GM12878 (cell line): ENCODE measurements at regions not wholly inside any gene's neighbourhood (a gene's known extent, or its start where the extent isn't known, plus 50 kb on each side); places are given as distances from the start of the nearest gene placed in this dataset.

Experiments
- ATAC-seq: fragments of 200-7000 bp; cut with Tn5 transposase; 3 replicates; pipeline ENCODE4 v1.9.1; 2020; ENCODE audit warnings: mild to moderate bottlenecking, moderate library complexity
- BruUV-seq: library from RNA; stranded (reverse); fragments of 400-500 nt; replicated peaks from 2 replicates; lab custom pipeline; 2021; lab: Mats Ljungman, UMichigan
- CTCF ChIA-PET: fragments of 300-600 bp; sonication (Branson Sonifier 250); formaldehyde crosslinking; extraction: SDS; loops from one replicate; lab custom pipeline; 2021; ENCODE audit warnings: inconsistent platforms; lab: Yijun Ruan, JAX
- POLR2A ChIA-PET: fragments of 350-600 bp; formaldehyde crosslinking; extraction: SDS; loops from one replicate; lab custom pipeline; 2021; ENCODE audit warnings: inconsistent platforms; lab: Charles Lee
- RAD21 ChIA-PET: fragments of 300-600 bp; sonication (Branson Sonifier 250); formaldehyde crosslinking; loops from one replicate; lab custom pipeline; 2023; ENCODE audit warnings: antibody characterized with exemption; ENCODE audit not compliant: unreplicated experiment; lab: Charles Lee
- SMC1A ChIA-PET: fragments of 300-600 bp; sonication (Branson Sonifier 250); formaldehyde crosslinking; loops from one replicate; lab custom pipeline; 2023; ENCODE audit not compliant: unreplicated experiment, uncharacterized antibody; lab: Charles Lee
- DNase-seq: peaks from one replicate; pipeline ENCODE4 v3.0.0-alpha.2; 2011; ENCODE audit warnings: low read depth, low spot score
- FAIRE-seq: peaks from 3 replicates; lab custom pipeline; 2011; peaks lifted over from hg19 to GRCh38; lab: Jason Lieb, UNC
- H2AFZ ChIP-seq: 2 replicates; pipeline ENCODE4 v1.6.0; 2011; ENCODE audit warnings: low read depth, low read length, control low read depth; ENCODE audit not compliant: control insufficient read depth
- H3K27ac ChIP-seq: 2 replicates; pipeline ENCODE4 v1.5.1; 2011; ENCODE audit warnings: control low read depth; ENCODE audit not compliant: control insufficient read depth, insufficient read depth
- H3K27me3 ChIP-seq, 2 experiments: replicated peaks in 1 of 2; 2 replicates each; pipeline versions ENCODE4 v1.6.0 to v1.6.1; 2011; ENCODE audit warnings: low read length in 1 of 2; ENCODE audit not compliant: control insufficient read depth in 2 of 2, insufficient read depth in 2 of 2
- H3K36me3 ChIP-seq, 2 experiments: 2 replicates each; pipeline ENCODE4 v1.5.1; 2011; ENCODE audit warnings: low read length in 1 of 2; ENCODE audit not compliant: control insufficient read depth in 2 of 2, insufficient read depth in 2 of 2
- H3K4me1 ChIP-seq: 2 replicates; pipeline ENCODE4 v1.6.1; 2011; ENCODE audit warnings: mild to moderate bottlenecking, low read length, moderate library complexity, mixed read lengths; ENCODE audit not compliant: control insufficient read depth, insufficient read depth
- H3K4me2 ChIP-seq: 2 replicates; pipeline ENCODE4 v1.6.0; 2011; ENCODE audit warnings: control low read depth; ENCODE audit not compliant: control insufficient read depth, insufficient read depth
- H3K4me3 ChIP-seq: fragments of 200-600 bp; sonication (generic); 2 replicates; pipeline ENCODE4 v1.5.1; 2016
- H3K79me2 ChIP-seq: 2 replicates; pipeline ENCODE4 v1.6.0; 2011; ENCODE audit warnings: low read length; ENCODE audit not compliant: control insufficient read depth, insufficient read depth
- H3K9ac ChIP-seq: 2 replicates; pipeline ENCODE4 v1.8.0; 2011; ENCODE audit warnings: low read length, control low read depth, mixed read lengths; ENCODE audit not compliant: control insufficient read depth, insufficient read depth
- H3K9me3 ChIP-seq: replicated peaks from 3 replicates; pipeline ENCODE4 v1.5.1; 2011; ENCODE audit warnings: mild to moderate bottlenecking, low read length; ENCODE audit not compliant: control insufficient read depth, insufficient read depth
- H4K20me1 ChIP-seq: 2 replicates; pipeline ENCODE4 v1.6.0; 2011; ENCODE audit not compliant: control insufficient read depth, insufficient read depth
- BCL3 ChIP-seq: IDR thresholded peaks from 2 replicates; pipeline ENCODE4 v1.6.1; 2011; ENCODE audit warnings: borderline replicate concordance, low read depth, mild to moderate bottlenecking, moderate library complexity, low read length; ENCODE audit not compliant: insufficient read depth, poor library complexity, severe bottlenecking
- CHD1 ChIP-seq: IDR thresholded peaks from 2 replicates; pipeline ENCODE4 v1.6.1; 2012; ENCODE audit warnings: low read depth, low read length, improper control_type of control experiment
- E2F8 ChIP-seq: fragments of 450-650 bp; IDR thresholded peaks from 2 replicates; pipeline ENCODE4 v1.6.1; 2018; ENCODE audit warnings: mild to moderate bottlenecking, low read depth, moderate library complexity; ENCODE audit not compliant: partially characterized antibody
- EED ChIP-seq: sonication (generic); IDR thresholded peaks from 2 replicates; pipeline ENCODE4 v1.6.1; 2016; ENCODE audit warnings: antibody characterized with exemption, low read depth
- HCFC1 ChIP-seq: fragments of 150-350 bp; IDR thresholded peaks from 2 replicates; pipeline ENCODE4 v1.6.1; 2014; ENCODE audit warnings: low read length
- IKZF1 ChIP-seq: fragments of 450-650 bp; conservative IDR thresholded peaks from 2 replicates; pipeline ENCODE4 v1.6.1; 2017; ENCODE audit warnings: antibody characterized with exemption, mild to moderate bottlenecking
- KLF5 ChIP-seq: fragments of 450-650 bp; IDR thresholded peaks from 2 replicates; pipeline ENCODE4 v1.6.1; 2014; ENCODE audit warnings: mild to moderate bottlenecking; ENCODE audit not compliant: partially characterized antibody
- NFIC ChIP-seq: IDR thresholded peaks from 2 replicates; pipeline ENCODE4 v1.6.1; 2012; ENCODE audit warnings: low read depth, mild to moderate bottlenecking, inconsistent platforms, low read length, moderate library complexity
- POLR2AphosphoS2 ChIP-seq: IDR thresholded peaks from 2 replicates; pipeline ENCODE4 v1.6.1; 2011; ENCODE audit warnings: low read depth, mild to moderate bottlenecking, low read length, improper control_type of control experiment, moderate library complexity
- SREBF2 ChIP-seq: IDR thresholded peaks from 2 replicates; pipeline ENCODE4 v1.6.1; 2012; ENCODE audit warnings: mild to moderate bottlenecking, low read length
- TBL1XR1 ChIP-seq: IDR thresholded peaks from 2 replicates; pipeline ENCODE4 v1.6.1; 2012; ENCODE audit warnings: low read depth, low read length, improper control_type of control experiment
- WGBS: methylation state at CpG from one replicate; pipeline ENCODE4 v1.1.6; 2016; ENCODE audit warnings: low lambda C conversion rate; ENCODE audit not compliant: insufficient replicate concordance, insufficient coverage; ENCODE audit errors: missing lambda C conversion rate; 5-methylcytosine and 5-hydroxymethylcytosine counted together
- in situ Hi-C: fragments of 300-500 bp; cut with MboI; formaldehyde crosslinking; loops from 9 replicates; pipeline ENCODE4 v1.14.3; 2018; ENCODE audit warnings: mixed read lengths
- intact Hi-C: fragments of 100-400 bp; cut with micrococcal nuclease; formaldehyde crosslinking; loops from one replicate; pipeline ENCODE4 v1.14.2; 2022; ENCODE audit not compliant: unreplicated experiment
- TF ChIP-seq, protein P1 (sequence below): fragments of 450-650 bp; IDR thresholded peaks from 2 replicates; pipeline ENCODE4 v1.6.1; 2017; ENCODE audit warnings: antibody characterized with exemption, mild to moderate bottlenecking, moderate library complexity
- TF ChIP-seq, protein P2 (sequence below): fragments of 450-650 bp; IDR thresholded peaks from 2 replicates; pipeline ENCODE4 v1.6.1; 2017; ENCODE audit warnings: borderline replicate concordance
- TF ChIP-seq, protein P3 (sequence below): IDR thresholded peaks from 2 replicates; pipeline ENCODE4 v1.6.1; 2012; ENCODE audit warnings: low read length, inconsistent platforms

DNA sequence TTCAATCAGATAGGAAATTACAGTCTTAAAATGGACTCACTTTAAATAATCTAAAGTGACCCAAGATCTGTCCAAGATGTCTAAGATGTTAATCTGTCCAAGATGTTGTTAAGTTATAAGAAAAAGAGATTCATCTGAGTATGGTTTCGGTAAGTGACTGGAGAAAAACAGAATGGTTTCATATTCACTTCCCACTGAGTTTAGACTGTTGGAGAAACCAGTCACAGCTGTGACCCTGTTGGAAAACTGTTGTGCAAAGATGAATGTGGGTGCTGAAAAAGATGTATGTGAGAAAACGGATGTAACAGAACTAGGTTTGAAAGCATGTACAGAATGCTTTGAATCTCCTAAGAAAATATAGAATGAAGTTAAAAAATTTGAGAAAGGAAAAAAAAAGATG lies 325.9 kb downstream of the COL12A1 start:
- Histone ChIP-seq H3K79me2 (no peaks in the 10 kb centered on the region), H4K20me1 (no peaks in the 10 kb centered on the region), H3K4me2 (no peak overlapping the region), H3K27ac (no peak overlapping the region), H3K9me3 (no peaks in the 10 kb centered on the region), H3K27me3 (no peaks in the 10 kb centered on the region), H3K4me3 (no peak overlapping the region), H3K4me1 (no peaks in the 10 kb centered on the region), H3K9ac (no peak overlapping the region), H2AFZ (no peak overlapping the region), H3K36me3 (no peaks in the 10 kb centered on the region)
- no peak for ATAC-seq
- in situ Hi-C loops (no loop called here), intact Hi-C loops (no loop called here)
- no TSS peak for BruUV-seq
- no peak for FAIRE-seq
- WGBS = 16% methylated on average over 2 of the region's 2 CpGs
- ChIA-PET SMC1A (no interaction called here), POLR2A (no interaction called here), CTCF (no interaction called here), RAD21 (no interaction called here)
- DNase-seq = no peak
- TF ChIP-seq NFIC (no peak), BCL3 (no peak), E2F8 (no peak), KLF5 (no peak), SREBF2 (no peak), TBL1XR1 (no peak), HCFC1 (no peak), EED (no peak), IKZF1 (no peak), CHD1 (no peak), POLR2AphosphoS2 (no peak)
- TF ChIP-seq, protein P1, sequence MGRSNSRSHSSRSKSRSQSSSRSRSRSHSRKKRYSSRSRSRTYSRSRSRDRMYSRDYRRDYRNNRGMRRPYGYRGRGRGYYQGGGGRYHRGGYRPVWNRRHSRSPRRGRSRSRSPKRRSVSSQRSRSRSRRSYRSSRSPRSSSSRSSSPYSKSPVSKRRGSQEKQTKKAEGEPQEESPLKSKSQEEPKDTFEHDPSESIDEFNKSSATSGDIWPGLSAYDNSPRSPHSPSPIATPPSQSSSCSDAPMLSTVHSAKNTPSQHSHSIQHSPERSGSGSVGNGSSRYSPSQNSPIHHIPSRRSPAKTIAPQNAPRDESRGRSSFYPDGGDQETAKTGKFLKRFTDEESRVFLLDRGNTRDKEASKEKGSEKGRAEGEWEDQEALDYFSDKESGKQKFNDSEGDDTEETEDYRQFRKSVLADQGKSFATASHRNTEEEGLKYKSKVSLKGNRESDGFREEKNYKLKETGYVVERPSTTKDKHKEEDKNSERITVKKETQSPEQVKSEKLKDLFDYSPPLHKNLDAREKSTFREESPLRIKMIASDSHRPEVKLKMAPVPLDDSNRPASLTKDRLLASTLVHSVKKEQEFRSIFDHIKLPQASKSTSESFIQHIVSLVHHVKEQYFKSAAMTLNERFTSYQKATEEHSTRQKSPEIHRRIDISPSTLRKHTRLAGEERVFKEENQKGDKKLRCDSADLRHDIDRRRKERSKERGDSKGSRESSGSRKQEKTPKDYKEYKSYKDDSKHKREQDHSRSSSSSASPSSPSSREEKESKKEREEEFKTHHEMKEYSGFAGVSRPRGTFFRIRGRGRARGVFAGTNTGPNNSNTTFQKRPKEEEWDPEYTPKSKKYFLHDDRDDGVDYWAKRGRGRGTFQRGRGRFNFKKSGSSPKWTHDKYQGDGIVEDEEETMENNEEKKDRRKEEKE = no peak
- TF ChIP-seq, protein P2, sequence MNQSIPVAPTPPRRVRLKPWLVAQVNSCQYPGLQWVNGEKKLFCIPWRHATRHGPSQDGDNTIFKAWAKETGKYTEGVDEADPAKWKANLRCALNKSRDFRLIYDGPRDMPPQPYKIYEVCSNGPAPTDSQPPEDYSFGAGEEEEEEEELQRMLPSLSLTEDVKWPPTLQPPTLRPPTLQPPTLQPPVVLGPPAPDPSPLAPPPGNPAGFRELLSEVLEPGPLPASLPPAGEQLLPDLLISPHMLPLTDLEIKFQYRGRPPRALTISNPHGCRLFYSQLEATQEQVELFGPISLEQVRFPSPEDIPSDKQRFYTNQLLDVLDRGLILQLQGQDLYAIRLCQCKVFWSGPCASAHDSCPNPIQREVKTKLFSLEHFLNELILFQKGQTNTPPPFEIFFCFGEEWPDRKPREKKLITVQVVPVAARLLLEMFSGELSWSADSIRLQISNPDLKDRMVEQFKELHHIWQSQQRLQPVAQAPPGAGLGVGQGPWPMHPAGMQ = no peak
- TF ChIP-seq, protein P3, sequence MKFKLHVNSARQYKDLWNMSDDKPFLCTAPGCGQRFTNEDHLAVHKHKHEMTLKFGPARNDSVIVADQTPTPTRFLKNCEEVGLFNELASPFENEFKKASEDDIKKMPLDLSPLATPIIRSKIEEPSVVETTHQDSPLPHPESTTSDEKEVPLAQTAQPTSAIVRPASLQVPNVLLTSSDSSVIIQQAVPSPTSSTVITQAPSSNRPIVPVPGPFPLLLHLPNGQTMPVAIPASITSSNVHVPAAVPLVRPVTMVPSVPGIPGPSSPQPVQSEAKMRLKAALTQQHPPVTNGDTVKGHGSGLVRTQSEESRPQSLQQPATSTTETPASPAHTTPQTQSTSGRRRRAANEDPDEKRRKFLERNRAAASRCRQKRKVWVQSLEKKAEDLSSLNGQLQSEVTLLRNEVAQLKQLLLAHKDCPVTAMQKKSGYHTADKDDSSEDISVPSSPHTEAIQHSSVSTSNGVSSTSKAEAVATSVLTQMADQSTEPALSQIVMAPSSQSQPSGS = no peak
